Choroid plexus epithelial cell (primary cell): ENCODE measurements at regions not wholly inside any gene's neighbourhood (a gene's known extent, or its start where the extent isn't known, plus 50 kb on each side); places are given as distances from the start of the nearest gene placed in this dataset.

Source experiments
- DNase-seq: peaks from one replicate; pipeline ENCODE4 v3.0.0-alpha.2; 2010; ENCODE audit warnings: low read depth
- H3K4me3 ChIP-seq: 2 replicates; pipeline ENCODE4 v1.5.1; 2011; ENCODE audit warnings: low read depth, mild to moderate bottlenecking, control low read depth, low read length, moderate library complexity
- TF ChIP-seq, protein P1 (sequence below): conservative IDR thresholded peaks from 2 replicates; pipeline ENCODE4 v1.5.1; 2011; ENCODE audit warnings: low read depth, mild to moderate bottlenecking, control low read depth, inconsistent platforms, low read length, moderate library complexity

- peak; percentile 38 for DNase-seq
- TF ChIP-seq, protein P1, sequence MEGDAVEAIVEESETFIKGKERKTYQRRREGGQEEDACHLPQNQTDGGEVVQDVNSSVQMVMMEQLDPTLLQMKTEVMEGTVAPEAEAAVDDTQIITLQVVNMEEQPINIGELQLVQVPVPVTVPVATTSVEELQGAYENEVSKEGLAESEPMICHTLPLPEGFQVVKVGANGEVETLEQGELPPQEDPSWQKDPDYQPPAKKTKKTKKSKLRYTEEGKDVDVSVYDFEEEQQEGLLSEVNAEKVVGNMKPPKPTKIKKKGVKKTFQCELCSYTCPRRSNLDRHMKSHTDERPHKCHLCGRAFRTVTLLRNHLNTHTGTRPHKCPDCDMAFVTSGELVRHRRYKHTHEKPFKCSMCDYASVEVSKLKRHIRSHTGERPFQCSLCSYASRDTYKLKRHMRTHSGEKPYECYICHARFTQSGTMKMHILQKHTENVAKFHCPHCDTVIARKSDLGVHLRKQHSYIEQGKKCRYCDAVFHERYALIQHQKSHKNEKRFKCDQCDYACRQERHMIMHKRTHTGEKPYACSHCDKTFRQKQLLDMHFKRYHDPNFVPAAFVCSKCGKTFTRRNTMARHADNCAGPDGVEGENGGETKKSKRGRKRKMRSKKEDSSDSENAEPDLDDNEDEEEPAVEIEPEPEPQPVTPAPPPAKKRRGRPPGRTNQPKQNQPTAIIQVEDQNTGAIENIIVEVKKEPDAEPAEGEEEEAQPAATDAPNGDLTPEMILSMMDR = no peak
- no peak overlapping the region for H3K4me3 ChIP-seq
These were observed 404.4 kb upstream of the ANO3 start for GRCh38 chr11:25927411-25927953.

GRCh38 chr11:25928076-25928475 is 403.9 kb upstream of the ANO3 start:
- DNase-seq = peak; percentile 1
- TF ChIP-seq, protein P1 = no peak

GRCh38 chr11:25938952-25939351 is 393.0 kb upstream of the ANO3 start:
- no peak overlapping the region for H3K4me3 ChIP-seq
- DNase-seq = no peak
- TF ChIP-seq, protein P1 = no peak

More at GRCh38 chr11:25928076-25928475, 403.9 kb upstream of the ANO3 start:
- H3K4me3 ChIP-seq = no peak overlapping the region

- TF ChIP-seq, protein P1 = no peak
- no peak overlapping the region for H3K4me3 ChIP-seq
- no peak for DNase-seq
These were observed 392.2 kb upstream of the ANO3 start for GRCh38 chr11:25939691-25940090.

DNA sequence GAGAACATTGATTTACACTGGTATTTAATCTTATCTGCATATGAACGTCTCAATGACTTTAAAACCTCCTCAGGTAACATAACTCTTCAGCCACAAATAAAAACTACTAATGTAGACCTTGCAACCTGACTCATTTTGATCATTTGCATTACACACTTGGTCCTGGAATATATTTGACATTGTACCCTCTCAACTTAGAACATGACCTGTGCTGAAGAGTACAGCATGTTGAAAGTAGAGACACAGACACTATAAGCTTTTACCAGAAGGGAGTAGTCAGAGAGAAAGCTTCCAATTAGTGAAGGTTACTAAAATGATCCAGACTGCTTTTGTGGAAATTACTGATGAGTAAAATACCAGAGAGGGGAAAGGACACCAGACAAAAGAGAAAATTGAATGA is 390.6 kb upstream of the ANO3 start:
- TF ChIP-seq, protein P1 = no peak
- H3K4me3 ChIP-seq = no peak overlapping the region
- DNase-seq = no peak

GRCh38 chr11:25943031-25943430 is 388.9 kb upstream of the ANO3 start:
- no peak for DNase-seq
- TF ChIP-seq, protein P1 = no peak
- no peak overlapping the region for H3K4me3 ChIP-seq
